GM12878 (cell line): ENCODE measurements at regions not wholly inside any gene's neighbourhood (a gene's known extent, or its start where the extent isn't known, plus 50 kb on each side); places are given as distances from the start of the nearest gene placed in this dataset.

Experiments used
- ATAC-seq: fragments of 200-7000 bp; cut with Tn5 transposase; 3 replicates; pipeline ENCODE4 v1.9.1; 2020; ENCODE audit warnings: mild to moderate bottlenecking, moderate library complexity
- BruUV-seq: library from RNA; stranded (reverse); fragments of 400-500 nt; replicated peaks from 2 replicates; lab custom pipeline; 2021; lab: Mats Ljungman, UMichigan
- CTCF ChIA-PET: fragments of 300-600 bp; sonication (Branson Sonifier 250); formaldehyde crosslinking; extraction: SDS; loops from one replicate; lab custom pipeline; 2021; ENCODE audit warnings: inconsistent platforms; lab: Yijun Ruan, JAX
- POLR2A ChIA-PET: fragments of 350-600 bp; formaldehyde crosslinking; extraction: SDS; loops from one replicate; lab custom pipeline; 2021; ENCODE audit warnings: inconsistent platforms; lab: Charles Lee
- RAD21 ChIA-PET: fragments of 300-600 bp; sonication (Branson Sonifier 250); formaldehyde crosslinking; loops from one replicate; lab custom pipeline; 2023; ENCODE audit warnings: antibody characterized with exemption; ENCODE audit not compliant: unreplicated experiment; lab: Charles Lee
- SMC1A ChIA-PET: fragments of 300-600 bp; sonication (Branson Sonifier 250); formaldehyde crosslinking; loops from one replicate; lab custom pipeline; 2023; ENCODE audit not compliant: unreplicated experiment, uncharacterized antibody; lab: Charles Lee
- DNase-seq: peaks from one replicate; pipeline ENCODE4 v3.0.0-alpha.2; 2011; ENCODE audit warnings: low read depth, low spot score
- FAIRE-seq: peaks from 3 replicates; lab custom pipeline; 2011; peaks lifted over from hg19 to GRCh38; lab: Jason Lieb, UNC
- H2AFZ ChIP-seq: 2 replicates; pipeline ENCODE4 v1.6.0; 2011; ENCODE audit warnings: low read depth, low read length, control low read depth; ENCODE audit not compliant: control insufficient read depth
- H3K27ac ChIP-seq: 2 replicates; pipeline ENCODE4 v1.5.1; 2011; ENCODE audit warnings: control low read depth; ENCODE audit not compliant: control insufficient read depth, insufficient read depth
- H3K27me3 ChIP-seq, 2 experiments: replicated peaks in 1 of 2; 2 replicates each; pipeline versions ENCODE4 v1.6.0 to v1.6.1; 2011; ENCODE audit warnings: low read length in 1 of 2; ENCODE audit not compliant: control insufficient read depth in 2 of 2, insufficient read depth in 2 of 2
- H3K36me3 ChIP-seq, 2 experiments: 2 replicates each; pipeline ENCODE4 v1.5.1; 2011; ENCODE audit warnings: low read length in 1 of 2; ENCODE audit not compliant: control insufficient read depth in 2 of 2, insufficient read depth in 2 of 2
- H3K4me1 ChIP-seq: 2 replicates; pipeline ENCODE4 v1.6.1; 2011; ENCODE audit warnings: mild to moderate bottlenecking, low read length, moderate library complexity, mixed read lengths; ENCODE audit not compliant: control insufficient read depth, insufficient read depth
- H3K4me2 ChIP-seq: 2 replicates; pipeline ENCODE4 v1.6.0; 2011; ENCODE audit warnings: control low read depth; ENCODE audit not compliant: control insufficient read depth, insufficient read depth
- H3K4me3 ChIP-seq: fragments of 200-600 bp; sonication (generic); 2 replicates; pipeline ENCODE4 v1.5.1; 2016
- H3K79me2 ChIP-seq: 2 replicates; pipeline ENCODE4 v1.6.0; 2011; ENCODE audit warnings: low read length; ENCODE audit not compliant: control insufficient read depth, insufficient read depth
- H3K9ac ChIP-seq: 2 replicates; pipeline ENCODE4 v1.8.0; 2011; ENCODE audit warnings: low read length, control low read depth, mixed read lengths; ENCODE audit not compliant: control insufficient read depth, insufficient read depth
- H3K9me3 ChIP-seq: replicated peaks from 3 replicates; pipeline ENCODE4 v1.5.1; 2011; ENCODE audit warnings: mild to moderate bottlenecking, low read length; ENCODE audit not compliant: control insufficient read depth, insufficient read depth
- H4K20me1 ChIP-seq: 2 replicates; pipeline ENCODE4 v1.6.0; 2011; ENCODE audit not compliant: control insufficient read depth, insufficient read depth
- CHD4 ChIP-seq: fragments of 200-600 bp; sonication (generic); IDR thresholded peaks from 2 replicates; pipeline ENCODE4 v1.6.1; 2016; ENCODE audit warnings: mild to moderate bottlenecking
- CREM ChIP-seq: IDR thresholded peaks from 2 replicates; pipeline ENCODE4 v1.6.1; 2014; ENCODE audit warnings: antibody characterized with exemption, low read depth
- ESRRA ChIP-seq: IDR thresholded peaks from 2 replicates; pipeline ENCODE4 v1.6.1; 2012; ENCODE audit warnings: mild to moderate bottlenecking, low read length, improper control_type of control experiment
- RAD51 ChIP-seq: fragments of 450-650 bp; IDR thresholded peaks from 2 replicates; pipeline ENCODE4 v1.6.1; 2016; ENCODE audit warnings: moderate library complexity, mild to moderate bottlenecking, inconsistent platforms
- SMAD5 ChIP-seq: IDR thresholded peaks from 2 replicates; pipeline ENCODE4 v1.6.1; 2016; ENCODE audit warnings: antibody characterized with exemption, low read depth
- STAT1 ChIP-seq: fragments of 450-650 bp; conservative IDR thresholded peaks from 2 replicates; pipeline ENCODE4 v1.6.1; 2014; ENCODE audit warnings: antibody characterized with exemption, mild to moderate bottlenecking
- TARDBP ChIP-seq: IDR thresholded peaks from 2 replicates; pipeline ENCODE4 v1.6.1; 2016; ENCODE audit warnings: borderline replicate concordance
- TCF3 ChIP-seq: IDR thresholded peaks from 2 replicates; pipeline ENCODE4 v1.6.1; 2012; ENCODE audit warnings: low read depth, mild to moderate bottlenecking, low read length, borderline replicate concordance; ENCODE audit not compliant: insufficient read depth
- TCF7 ChIP-seq: IDR thresholded peaks from 2 replicates; pipeline ENCODE4 v1.6.1; 2014; ENCODE audit warnings: antibody characterized with exemption, borderline replicate concordance
- ZBTB4 ChIP-seq: fragments of 450-650 bp; formaldehyde crosslinking; IDR thresholded peaks from 2 replicates; pipeline ENCODE4 v1.4.0; 2022; ENCODE audit warnings: mild to moderate bottlenecking, moderate library complexity
- WGBS: methylation state at CpG from one replicate; pipeline ENCODE4 v1.1.6; 2016; ENCODE audit warnings: low lambda C conversion rate; ENCODE audit not compliant: insufficient replicate concordance, insufficient coverage; ENCODE audit errors: missing lambda C conversion rate; 5-methylcytosine and 5-hydroxymethylcytosine counted together
- in situ Hi-C: fragments of 300-500 bp; cut with MboI; formaldehyde crosslinking; loops from 9 replicates; pipeline ENCODE4 v1.14.3; 2018; ENCODE audit warnings: mixed read lengths
- intact Hi-C: fragments of 100-400 bp; cut with micrococcal nuclease; formaldehyde crosslinking; loops from one replicate; pipeline ENCODE4 v1.14.2; 2022; ENCODE audit not compliant: unreplicated experiment
- TF ChIP-seq, protein P1 (sequence below): IDR thresholded peaks from 2 replicates; pipeline ENCODE4 v1.6.1; 2011; ENCODE audit warnings: mild to moderate bottlenecking, low read depth, low read length, moderate library complexity; ENCODE audit not compliant: insufficient replicate concordance
- TF ChIP-seq, protein P2 (sequence below): fragments of 450-650 bp; IDR thresholded peaks from 2 replicates; pipeline ENCODE4 v1.6.1; 2018; ENCODE audit warnings: mild to moderate bottlenecking, low read depth, moderate library complexity; ENCODE audit not compliant: partially characterized antibody

- H3K27me3 ChIP-seq: no peaks in the 10 kb centered on the region
These were observed 121.8 kb downstream of the CAAP1 start for GRCh38 chr9:26770821-26771220.

More at GRCh38 chr9:26770821-26771220, 121.8 kb downstream of the CAAP1 start:
- Histone ChIP-seq H3K36me3 (no peaks in the 10 kb centered on the region), H3K27ac (no peak overlapping the region), H3K79me2 (no peaks in the 10 kb centered on the region), H3K4me2 (no peak overlapping the region), H3K4me1 (no peaks in the 10 kb centered on the region), H3K9ac (no peak overlapping the region), H2AFZ (no peak overlapping the region), H4K20me1 (no peaks in the 10 kb centered on the region), H3K9me3 (no peaks in the 10 kb centered on the region), H3K4me3 (no peak overlapping the region)
- ChIA-PET CTCF (no interaction called here), SMC1A (no interaction called here), RAD21 (no interaction called here), POLR2A (no interaction called here)
- BruUV-seq: no TSS peak
- FAIRE-seq (no peak), ATAC-seq (no peak), DNase-seq (no peak)
- in situ Hi-C loops: no loop called here
- WGBS: 18% methylated on average over 2 of the region's 2 CpGs
- TF ChIP-seq TARDBP (no peak), TCF7 (no peak), CHD4 (no peak), RAD51 (no peak), ESRRA (no peak), ZBTB4 (no peak), STAT1 (no peak), CREM (no peak), SMAD5 (no peak), TCF3 (no peak)
- TF ChIP-seq, protein P1, sequence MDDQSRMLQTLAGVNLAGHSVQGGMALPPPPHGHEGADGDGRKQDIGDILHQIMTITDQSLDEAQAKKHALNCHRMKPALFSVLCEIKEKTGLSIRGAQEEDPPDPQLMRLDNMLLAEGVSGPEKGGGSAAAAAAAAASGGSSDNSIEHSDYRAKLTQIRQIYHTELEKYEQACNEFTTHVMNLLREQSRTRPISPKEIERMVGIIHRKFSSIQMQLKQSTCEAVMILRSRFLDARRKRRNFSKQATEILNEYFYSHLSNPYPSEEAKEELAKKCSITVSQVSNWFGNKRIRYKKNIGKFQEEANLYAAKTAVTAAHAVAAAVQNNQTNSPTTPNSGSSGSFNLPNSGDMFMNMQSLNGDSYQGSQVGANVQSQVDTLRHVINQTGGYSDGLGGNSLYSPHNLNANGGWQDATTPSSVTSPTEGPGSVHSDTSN: no peak
- TF ChIP-seq, protein P2, sequence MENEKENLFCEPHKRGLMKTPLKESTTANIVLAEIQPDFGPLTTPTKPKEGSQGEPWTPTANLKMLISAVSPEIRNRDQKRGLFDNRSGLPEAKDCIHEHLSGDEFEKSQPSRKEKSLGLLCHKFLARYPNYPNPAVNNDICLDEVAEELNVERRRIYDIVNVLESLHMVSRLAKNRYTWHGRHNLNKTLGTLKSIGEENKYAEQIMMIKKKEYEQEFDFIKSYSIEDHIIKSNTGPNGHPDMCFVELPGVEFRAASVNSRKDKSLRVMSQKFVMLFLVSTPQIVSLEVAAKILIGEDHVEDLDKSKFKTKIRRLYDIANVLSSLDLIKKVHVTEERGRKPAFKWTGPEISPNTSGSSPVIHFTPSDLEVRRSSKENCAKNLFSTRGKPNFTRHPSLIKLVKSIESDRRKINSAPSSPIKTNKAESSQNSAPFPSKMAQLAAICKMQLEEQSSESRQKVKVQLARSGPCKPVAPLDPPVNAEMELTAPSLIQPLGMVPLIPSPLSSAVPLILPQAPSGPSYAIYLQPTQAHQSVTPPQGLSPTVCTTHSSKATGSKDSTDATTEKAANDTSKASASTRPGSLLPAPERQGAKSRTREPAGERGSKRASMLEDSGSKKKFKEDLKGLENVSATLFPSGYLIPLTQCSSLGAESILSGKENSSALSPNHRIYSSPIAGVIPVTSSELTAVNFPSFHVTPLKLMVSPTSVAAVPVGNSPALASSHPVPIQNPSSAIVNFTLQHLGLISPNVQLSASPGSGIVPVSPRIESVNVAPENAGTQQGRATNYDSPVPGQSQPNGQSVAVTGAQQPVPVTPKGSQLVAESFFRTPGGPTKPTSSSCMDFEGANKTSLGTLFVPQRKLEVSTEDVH: no peak
- intact Hi-C loops: no loop called here
